SK-N-DZ (cell line): ENCODE measurements at regions not wholly inside any gene's neighbourhood (a gene's known extent, or its start where the extent isn't known, plus 50 kb on each side); places are given as distances from the start of the nearest gene placed in this dataset.

ENCODE experiments used
- DNase-seq: peaks from one replicate; pipeline ENCODE4 v3.0.0-alpha.2; 2015; ENCODE audit warnings: low spot score

- peak; percentile 95 for DNase-seq
Observed at GRCh38 chr3:117997201-117998049, 1037.2 kb downstream of the IGSF11 start.

- no peak for DNase-seq
Observed at GRCh38 chr3:117998071-117998470, 1036.6 kb downstream of the IGSF11 start.

GRCh38 chr3:118000219-118000618, 1034.4 kb downstream of the IGSF11 start:
- no peak for DNase-seq

GRCh38 chr3:118001380-118001779, 1033.3 kb downstream of the IGSF11 start:
- DNase-seq, result no peak

GRCh38 chr3:118011910-118012309, 1022.7 kb downstream of the IGSF11 start:
- DNase-seq, result no peak

- no peak for DNase-seq
Observed at GRCh38 chr3:118029049-118029448, 1005.6 kb downstream of the IGSF11 start.

GRCh38 chr3:118036215-118036614, 998.4 kb downstream of the IGSF11 start:
- DNase-seq, result no peak

GRCh38 chr3:118055381-118055780, 979.3 kb downstream of the IGSF11 start:
- no peak for DNase-seq

- no peak for DNase-seq
Observed at GRCh38 chr3:118057086-118057485, 977.6 kb downstream of the IGSF11 start.

- no peak for DNase-seq
Observed at GRCh38 chr3:118059096-118059495, 975.5 kb downstream of the IGSF11 start.

- DNase-seq, result no peak
Observed at GRCh38 chr3:118067439-118067838, 967.2 kb downstream of the IGSF11 start.

GRCh38 chr3:118075873-118076272, 958.8 kb downstream of the IGSF11 start:
- no peak for DNase-seq

- DNase-seq, result no peak
Observed at GRCh38 chr3:118077332-118077731, 957.3 kb downstream of the IGSF11 start.

- no peak for DNase-seq
Observed at GRCh38 chr3:118080889-118081288, 953.8 kb downstream of the IGSF11 start.

- DNase-seq, result no peak
Observed at GRCh38 chr3:118088696-118089095, 946.0 kb downstream of the IGSF11 start.

- no peak for DNase-seq
Observed at GRCh38 chr3:118089563-118089962, 945.1 kb downstream of the IGSF11 start.

- DNase-seq, result no peak
Observed at GRCh38 chr3:118097226-118097625, 937.4 kb downstream of the IGSF11 start.

- DNase-seq, result no peak
Observed at GRCh38 chr3:118097660-118098059, 937.0 kb downstream of the IGSF11 start.

GRCh38 chr3:118098827-118099226, 935.8 kb downstream of the IGSF11 start:
- DNase-seq, result no peak

GRCh38 chr3:118101891-118102290, 932.8 kb downstream of the IGSF11 start:
- DNase-seq, result no peak

GRCh38 chr3:118102737-118103136, 931.9 kb downstream of the IGSF11 start:
- no peak for DNase-seq

GRCh38 chr3:118108201-118108600, 926.4 kb downstream of the IGSF11 start:
- no peak for DNase-seq

GRCh38 chr3:118108769-118109168, 925.9 kb downstream of the IGSF11 start:
- DNase-seq, result no peak

GRCh38 chr3:118110211-118110610, 924.4 kb downstream of the IGSF11 start:
- DNase-seq, result no peak
